WTC11 (cell line): ENCODE measurements at regions not wholly inside any gene's neighbourhood (a gene's known extent, or its start where the extent isn't known, plus 50 kb on each side); places are given as distances from the start of the nearest gene placed in this dataset.

Experiments used
- CREB1 ChIP-seq: sonication (generic); formaldehyde crosslinking; IDR thresholded peaks from 2 replicates; pipeline ENCODE4 v1.8.0; 2023; ENCODE audit warnings: mild to moderate bottlenecking, missing genetic modification reagents
- ESRRA ChIP-seq: sonication (generic); formaldehyde crosslinking; IDR thresholded peaks from 2 replicates; pipeline ENCODE4 v1.8.1; 2022; ENCODE audit warnings: mild to moderate bottlenecking, missing genetic modification reagents, borderline replicate concordance
- GTF2I ChIP-seq: fragments of 250-450 bp; sonication (Bioruptor Pico); conservative IDR thresholded peaks from 2 replicates; pipeline ENCODE4 v1.4.0; 2021; ENCODE audit warnings: mild to moderate bottlenecking
- PRRX2 ChIP-seq: fragments of 250-450 bp; sonication (Bioruptor Pico); IDR thresholded peaks from 2 replicates; pipeline ENCODE4 v1.8.0; 2021; ENCODE audit warnings: mild to moderate bottlenecking
- SMAD3 ChIP-seq: sonication (generic); formaldehyde crosslinking; IDR thresholded peaks from 2 replicates; pipeline ENCODE4 v1.8.0; 2022; ENCODE audit warnings: missing genetic modification reagents, mild to moderate bottlenecking, borderline replicate concordance
- ZBTB21 ChIP-seq: sonication (generic); formaldehyde crosslinking; IDR thresholded peaks from 2 replicates; pipeline ENCODE4 v1.8.1; 2023; ENCODE audit warnings: mild to moderate bottlenecking, missing genetic modification reagents, borderline replicate concordance
- TF ChIP-seq, protein P1 (sequence below): fragments of 200-600 bp; IDR thresholded peaks from 2 replicates; pipeline ENCODE4 v1.8.0; 2022; ENCODE audit warnings: antibody characterized with exemption
- TF ChIP-seq, protein P2 (sequence below): sonication (generic); formaldehyde crosslinking; IDR thresholded peaks from 2 replicates; pipeline ENCODE4 v1.8.0; 2023; ENCODE audit warnings: mild to moderate bottlenecking, missing genetic modification reagents
- TF ChIP-seq, protein P3 (sequence below): sonication (generic); formaldehyde crosslinking; IDR thresholded peaks from 2 replicates; pipeline ENCODE4 v1.8.1; 2023; ENCODE audit warnings: mild to moderate bottlenecking, missing genetic modification reagents
- TF ChIP-seq, protein P4 (sequence below): sonication (generic); formaldehyde crosslinking; IDR thresholded peaks from 2 replicates; pipeline ENCODE4 v1.8.1; 2022; ENCODE audit warnings: low read depth, mild to moderate bottlenecking, moderate library complexity, missing genetic modification reagents, borderline replicate concordance
- TF ChIP-seq, protein P5 (sequence below): fragments of 250-450 bp; sonication (Bioruptor Pico); IDR thresholded peaks from 2 replicates; pipeline ENCODE4 v1.9.0; 2021; ENCODE audit warnings: moderate library complexity, mild to moderate bottlenecking, inconsistent platforms, borderline replicate concordance

DNA sequence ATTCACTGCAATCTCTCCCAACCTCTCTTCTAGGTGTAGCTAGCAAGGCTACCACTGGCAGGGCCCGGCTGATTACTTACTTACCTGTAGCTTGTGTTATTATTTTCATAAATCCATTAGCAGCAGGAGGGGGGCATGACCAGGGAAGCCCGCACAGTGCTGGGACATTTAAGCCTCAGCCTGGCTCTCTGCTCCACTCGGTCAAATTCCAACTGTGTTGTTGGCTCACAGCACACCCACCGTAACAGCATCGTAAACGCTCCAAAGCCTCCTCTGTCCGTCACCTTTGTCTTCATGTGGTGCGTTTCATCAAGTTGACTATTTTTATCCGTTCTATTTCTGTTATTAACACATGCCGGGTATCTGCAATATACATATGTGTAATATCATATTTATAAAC, 264.7 kb downstream of the NSG2 start:
- TF ChIP-seq, protein P1, sequence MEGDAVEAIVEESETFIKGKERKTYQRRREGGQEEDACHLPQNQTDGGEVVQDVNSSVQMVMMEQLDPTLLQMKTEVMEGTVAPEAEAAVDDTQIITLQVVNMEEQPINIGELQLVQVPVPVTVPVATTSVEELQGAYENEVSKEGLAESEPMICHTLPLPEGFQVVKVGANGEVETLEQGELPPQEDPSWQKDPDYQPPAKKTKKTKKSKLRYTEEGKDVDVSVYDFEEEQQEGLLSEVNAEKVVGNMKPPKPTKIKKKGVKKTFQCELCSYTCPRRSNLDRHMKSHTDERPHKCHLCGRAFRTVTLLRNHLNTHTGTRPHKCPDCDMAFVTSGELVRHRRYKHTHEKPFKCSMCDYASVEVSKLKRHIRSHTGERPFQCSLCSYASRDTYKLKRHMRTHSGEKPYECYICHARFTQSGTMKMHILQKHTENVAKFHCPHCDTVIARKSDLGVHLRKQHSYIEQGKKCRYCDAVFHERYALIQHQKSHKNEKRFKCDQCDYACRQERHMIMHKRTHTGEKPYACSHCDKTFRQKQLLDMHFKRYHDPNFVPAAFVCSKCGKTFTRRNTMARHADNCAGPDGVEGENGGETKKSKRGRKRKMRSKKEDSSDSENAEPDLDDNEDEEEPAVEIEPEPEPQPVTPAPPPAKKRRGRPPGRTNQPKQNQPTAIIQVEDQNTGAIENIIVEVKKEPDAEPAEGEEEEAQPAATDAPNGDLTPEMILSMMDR = no peak
- TF ChIP-seq ZBTB21 (CRISPR knock-in tag) (no peak), SMAD3 (CRISPR knock-in tag) (no peak), PRRX2 (CRISPR knock-in tag) (no peak), GTF2I (no peak), ESRRA (CRISPR knock-in tag) (no peak), CREB1 (CRISPR knock-in tag) (no peak)
- TF ChIP-seq, protein P2, sequence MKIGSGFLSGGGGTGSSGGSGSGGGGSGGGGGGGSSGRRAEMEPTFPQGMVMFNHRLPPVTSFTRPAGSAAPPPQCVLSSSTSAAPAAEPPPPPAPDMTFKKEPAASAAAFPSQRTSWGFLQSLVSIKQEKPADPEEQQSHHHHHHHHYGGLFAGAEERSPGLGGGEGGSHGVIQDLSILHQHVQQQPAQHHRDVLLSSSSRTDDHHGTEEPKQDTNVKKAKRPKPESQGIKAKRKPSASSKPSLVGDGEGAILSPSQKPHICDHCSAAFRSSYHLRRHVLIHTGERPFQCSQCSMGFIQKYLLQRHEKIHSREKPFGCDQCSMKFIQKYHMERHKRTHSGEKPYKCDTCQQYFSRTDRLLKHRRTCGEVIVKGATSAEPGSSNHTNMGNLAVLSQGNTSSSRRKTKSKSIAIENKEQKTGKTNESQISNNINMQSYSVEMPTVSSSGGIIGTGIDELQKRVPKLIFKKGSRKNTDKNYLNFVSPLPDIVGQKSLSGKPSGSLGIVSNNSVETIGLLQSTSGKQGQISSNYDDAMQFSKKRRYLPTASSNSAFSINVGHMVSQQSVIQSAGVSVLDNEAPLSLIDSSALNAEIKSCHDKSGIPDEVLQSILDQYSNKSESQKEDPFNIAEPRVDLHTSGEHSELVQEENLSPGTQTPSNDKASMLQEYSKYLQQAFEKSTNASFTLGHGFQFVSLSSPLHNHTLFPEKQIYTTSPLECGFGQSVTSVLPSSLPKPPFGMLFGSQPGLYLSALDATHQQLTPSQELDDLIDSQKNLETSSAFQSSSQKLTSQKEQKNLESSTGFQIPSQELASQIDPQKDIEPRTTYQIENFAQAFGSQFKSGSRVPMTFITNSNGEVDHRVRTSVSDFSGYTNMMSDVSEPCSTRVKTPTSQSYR (CRISPR knock-in tag) = no peak
- TF ChIP-seq, protein P3, sequence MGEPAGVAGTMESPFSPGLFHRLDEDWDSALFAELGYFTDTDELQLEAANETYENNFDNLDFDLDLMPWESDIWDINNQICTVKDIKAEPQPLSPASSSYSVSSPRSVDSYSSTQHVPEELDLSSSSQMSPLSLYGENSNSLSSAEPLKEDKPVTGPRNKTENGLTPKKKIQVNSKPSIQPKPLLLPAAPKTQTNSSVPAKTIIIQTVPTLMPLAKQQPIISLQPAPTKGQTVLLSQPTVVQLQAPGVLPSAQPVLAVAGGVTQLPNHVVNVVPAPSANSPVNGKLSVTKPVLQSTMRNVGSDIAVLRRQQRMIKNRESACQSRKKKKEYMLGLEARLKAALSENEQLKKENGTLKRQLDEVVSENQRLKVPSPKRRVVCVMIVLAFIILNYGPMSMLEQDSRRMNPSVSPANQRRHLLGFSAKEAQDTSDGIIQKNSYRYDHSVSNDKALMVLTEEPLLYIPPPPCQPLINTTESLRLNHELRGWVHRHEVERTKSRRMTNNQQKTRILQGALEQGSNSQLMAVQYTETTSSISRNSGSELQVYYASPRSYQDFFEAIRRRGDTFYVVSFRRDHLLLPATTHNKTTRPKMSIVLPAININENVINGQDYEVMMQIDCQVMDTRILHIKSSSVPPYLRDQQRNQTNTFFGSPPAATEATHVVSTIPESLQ (CRISPR knock-in tag) = no peak
- TF ChIP-seq, protein P4, sequence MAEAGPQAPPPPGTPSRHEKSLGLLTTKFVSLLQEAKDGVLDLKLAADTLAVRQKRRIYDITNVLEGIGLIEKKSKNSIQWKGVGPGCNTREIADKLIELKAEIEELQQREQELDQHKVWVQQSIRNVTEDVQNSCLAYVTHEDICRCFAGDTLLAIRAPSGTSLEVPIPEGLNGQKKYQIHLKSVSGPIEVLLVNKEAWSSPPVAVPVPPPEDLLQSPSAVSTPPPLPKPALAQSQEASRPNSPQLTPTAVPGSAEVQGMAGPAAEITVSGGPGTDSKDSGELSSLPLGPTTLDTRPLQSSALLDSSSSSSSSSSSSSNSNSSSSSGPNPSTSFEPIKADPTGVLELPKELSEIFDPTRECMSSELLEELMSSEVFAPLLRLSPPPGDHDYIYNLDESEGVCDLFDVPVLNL (CRISPR knock-in tag) = no peak
- TF ChIP-seq, protein P5, sequence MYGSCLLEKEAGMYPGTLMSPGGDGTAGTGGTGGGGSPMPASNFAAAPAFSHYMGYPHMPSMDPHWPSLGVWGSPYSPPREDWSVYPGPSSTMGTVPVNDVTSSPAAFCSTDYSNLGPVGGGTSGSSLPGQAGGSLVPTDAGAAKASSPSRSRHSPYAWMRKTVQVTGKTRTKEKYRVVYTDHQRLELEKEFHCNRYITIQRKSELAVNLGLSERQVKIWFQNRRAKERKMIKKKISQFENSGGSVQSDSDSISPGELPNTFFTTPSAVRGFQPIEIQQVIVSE (CRISPR knock-in tag) = no peak
